Neural crest cell (in vitro differentiated cells): ENCODE measurements at regions not wholly inside any gene's neighbourhood (a gene's known extent, or its start where the extent isn't known, plus 50 kb on each side); places are given as distances from the start of the nearest gene placed in this dataset.

ENCODE experiments used
- DNase-seq: peaks from one replicate; pipeline ENCODE4 v3.0.0; 2021; ENCODE audit warnings: low read depth, mixed read lengths, low spot score
- H3K27ac Mint-ChIP-seq: one replicate; pipeline ENCODE4 v1.8.0; 2021; ENCODE audit warnings: mild to moderate bottlenecking, mixed read lengths; ENCODE audit not compliant: unreplicated experiment
- H3K27me3 Mint-ChIP-seq: 2 replicates; pipeline ENCODE4 v1.8.0; 2021; ENCODE audit warnings: low read depth, mild to moderate bottlenecking, mixed read lengths
- H3K36me3 Mint-ChIP-seq: 2 replicates; pipeline ENCODE4 v1.8.0; 2021; ENCODE audit warnings: low read depth, mild to moderate bottlenecking, mixed read lengths
- H3K4me1 Mint-ChIP-seq: 2 replicates; pipeline ENCODE4 v1.8.0; 2021; ENCODE audit warnings: mixed read lengths
- H3K4me3 Mint-ChIP-seq: one replicate; pipeline ENCODE4 v1.8.0; 2021; ENCODE audit warnings: mild to moderate bottlenecking, mixed read lengths
- H3K9me3 Mint-ChIP-seq: 2 replicates; pipeline ENCODE4 v1.8.0; 2021; ENCODE audit warnings: mixed read lengths
- TF ChIP-seq, protein P1 (sequence below): fragments of 200-600 bp; sonication (generic); conservative IDR thresholded peaks from 2 replicates; pipeline ENCODE4 v1.5.0; 2021; ENCODE audit warnings: antibody characterized with exemption, mild to moderate bottlenecking

DNA sequence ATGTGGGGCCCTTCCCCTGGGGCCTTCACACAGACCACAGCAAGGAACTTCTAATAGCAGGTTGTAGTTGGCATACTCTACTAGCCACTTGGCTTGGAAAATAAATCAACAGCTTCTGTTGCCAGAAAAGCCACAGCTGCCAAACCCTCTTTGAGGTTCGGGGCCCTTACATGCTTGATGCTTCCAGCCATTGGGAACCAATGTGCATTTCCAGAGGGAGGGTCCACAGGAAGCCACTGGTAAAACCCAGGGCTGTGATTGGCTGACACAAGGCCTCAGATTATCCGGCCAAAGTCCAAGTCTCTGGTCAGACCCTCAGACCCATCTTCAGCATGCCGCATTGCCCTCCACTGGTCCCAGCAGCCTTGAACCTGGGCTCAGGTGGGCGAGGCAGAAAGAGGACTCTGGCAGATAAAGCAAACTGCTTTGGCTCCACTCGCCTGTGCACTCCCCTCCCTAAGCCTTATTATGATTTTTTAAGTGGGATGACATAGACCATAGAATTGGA is 214.4 kb downstream of the BCL11B start:
- Mint-ChIP-seq H3K9me3 (peaks cover 8% of the 10 kb centered on the region), H3K4me3 (no peak overlapping the region), H3K27me3 (peaks cover 59% of the 10 kb centered on the region), H3K4me1 (no peaks in the 10 kb centered on the region), H3K27ac (no peak overlapping the region), H3K36me3 (no peaks in the 10 kb centered on the region)
- DNase-seq: no peak
- TF ChIP-seq, protein P1, sequence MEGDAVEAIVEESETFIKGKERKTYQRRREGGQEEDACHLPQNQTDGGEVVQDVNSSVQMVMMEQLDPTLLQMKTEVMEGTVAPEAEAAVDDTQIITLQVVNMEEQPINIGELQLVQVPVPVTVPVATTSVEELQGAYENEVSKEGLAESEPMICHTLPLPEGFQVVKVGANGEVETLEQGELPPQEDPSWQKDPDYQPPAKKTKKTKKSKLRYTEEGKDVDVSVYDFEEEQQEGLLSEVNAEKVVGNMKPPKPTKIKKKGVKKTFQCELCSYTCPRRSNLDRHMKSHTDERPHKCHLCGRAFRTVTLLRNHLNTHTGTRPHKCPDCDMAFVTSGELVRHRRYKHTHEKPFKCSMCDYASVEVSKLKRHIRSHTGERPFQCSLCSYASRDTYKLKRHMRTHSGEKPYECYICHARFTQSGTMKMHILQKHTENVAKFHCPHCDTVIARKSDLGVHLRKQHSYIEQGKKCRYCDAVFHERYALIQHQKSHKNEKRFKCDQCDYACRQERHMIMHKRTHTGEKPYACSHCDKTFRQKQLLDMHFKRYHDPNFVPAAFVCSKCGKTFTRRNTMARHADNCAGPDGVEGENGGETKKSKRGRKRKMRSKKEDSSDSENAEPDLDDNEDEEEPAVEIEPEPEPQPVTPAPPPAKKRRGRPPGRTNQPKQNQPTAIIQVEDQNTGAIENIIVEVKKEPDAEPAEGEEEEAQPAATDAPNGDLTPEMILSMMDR: no peak

DNA sequence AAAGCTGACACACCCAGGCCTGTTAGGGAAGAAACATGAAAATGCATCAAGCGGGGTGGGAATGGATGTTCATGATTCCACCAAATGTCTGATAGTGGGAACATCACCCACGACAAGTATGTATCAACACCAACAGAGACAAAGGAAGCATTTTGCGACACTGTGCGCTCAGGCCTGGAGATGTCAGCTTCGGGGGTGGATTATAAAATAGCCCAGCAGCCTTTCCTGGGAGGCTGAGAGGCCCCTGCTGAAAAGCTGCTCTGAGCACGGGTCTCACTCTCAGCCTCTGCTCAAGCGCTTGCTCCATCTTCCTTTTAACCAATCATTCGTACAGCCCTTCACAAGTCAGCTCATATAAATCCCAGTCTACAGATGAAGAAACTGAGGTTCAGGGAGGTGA is 213.5 kb downstream of the BCL11B start:
- DNase-seq: no peak
- peaks cover 63% of the 10 kb centered on the region for H3K27me3 Mint-ChIP-seq
- H3K4me3 Mint-ChIP-seq: no peak overlapping the region
- no peaks in the 10 kb centered on the region for H3K36me3 Mint-ChIP-seq
- H3K9me3 Mint-ChIP-seq: peaks cover 8% of the 10 kb centered on the region
- peaks cover 2% of the 10 kb centered on the region for H3K4me1 Mint-ChIP-seq
- no peak overlapping the region for H3K27ac Mint-ChIP-seq
- TF ChIP-seq, protein P1: no peak

DNA sequence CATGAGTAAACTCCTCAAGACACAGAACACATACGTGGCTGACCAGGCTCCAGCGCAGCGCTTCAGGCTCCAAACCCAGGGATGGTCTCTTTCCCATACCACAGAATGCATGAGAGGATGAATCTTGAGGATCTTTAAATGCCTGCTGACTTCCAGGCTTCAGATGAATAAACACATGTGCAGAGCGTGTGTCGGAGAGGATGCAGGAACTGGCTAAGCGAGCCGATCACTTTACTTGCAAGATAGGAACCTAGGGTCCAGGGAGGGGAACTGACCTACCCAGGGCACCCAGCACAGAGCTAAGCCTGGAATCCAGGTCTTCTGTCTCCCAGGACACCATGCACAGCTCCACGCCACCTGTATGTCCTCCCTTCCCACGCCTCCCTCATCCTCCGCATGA is 209.8 kb downstream of the BCL11B start:
- H3K4me1 Mint-ChIP-seq: peaks cover 22% of the 10 kb centered on the region
- TF ChIP-seq, protein P1: no peak
- H3K36me3 Mint-ChIP-seq: no peaks in the 10 kb centered on the region
- no peak for DNase-seq
- peaks cover 58% of the 10 kb centered on the region for H3K27me3 Mint-ChIP-seq
- H3K27ac Mint-ChIP-seq: no peak overlapping the region
- no peak overlapping the region for H3K4me3 Mint-ChIP-seq
- no peaks in the 10 kb centered on the region for H3K9me3 Mint-ChIP-seq

DNA sequence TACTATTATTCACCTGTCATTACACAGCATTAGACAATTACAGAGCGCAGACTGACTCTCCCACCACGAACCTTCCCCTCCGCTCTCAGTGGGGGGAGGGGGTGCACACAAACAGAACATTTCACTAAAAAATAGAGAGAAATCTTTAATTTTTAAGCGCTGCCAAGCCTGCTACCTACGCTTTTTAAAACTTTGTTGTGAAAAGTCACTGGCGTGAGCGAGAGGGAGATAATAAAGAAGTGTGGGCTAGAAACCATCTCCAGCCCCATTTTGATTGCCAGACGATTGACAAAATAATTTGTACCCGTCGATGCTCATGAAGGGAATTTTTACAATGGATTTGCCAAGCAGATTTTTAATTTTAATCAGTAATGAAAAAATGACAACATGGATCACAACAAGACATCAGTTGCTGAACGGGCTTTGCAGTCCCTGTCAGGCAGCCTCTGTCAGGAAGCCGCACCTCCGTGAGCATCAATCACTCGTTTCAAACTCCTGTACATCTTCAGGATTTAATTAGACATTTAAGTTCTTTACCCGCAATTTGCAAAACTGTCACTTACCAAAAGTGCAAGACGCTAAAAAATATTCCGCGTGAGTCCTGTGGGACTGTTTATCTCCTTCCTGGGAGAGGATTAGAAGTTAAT is 209.1 kb downstream of the BCL11B start:
- H3K4me3 Mint-ChIP-seq: no peak overlapping the region
- H3K9me3 Mint-ChIP-seq: no peaks in the 10 kb centered on the region
- DNase-seq: no peak
- H3K36me3 Mint-ChIP-seq: no peaks in the 10 kb centered on the region
- H3K27ac Mint-ChIP-seq: no peak overlapping the region
- peaks cover 22% of the 10 kb centered on the region for H3K4me1 Mint-ChIP-seq
- H3K27me3 Mint-ChIP-seq: peaks cover 58% of the 10 kb centered on the region
- TF ChIP-seq, protein P1: no peak

DNA sequence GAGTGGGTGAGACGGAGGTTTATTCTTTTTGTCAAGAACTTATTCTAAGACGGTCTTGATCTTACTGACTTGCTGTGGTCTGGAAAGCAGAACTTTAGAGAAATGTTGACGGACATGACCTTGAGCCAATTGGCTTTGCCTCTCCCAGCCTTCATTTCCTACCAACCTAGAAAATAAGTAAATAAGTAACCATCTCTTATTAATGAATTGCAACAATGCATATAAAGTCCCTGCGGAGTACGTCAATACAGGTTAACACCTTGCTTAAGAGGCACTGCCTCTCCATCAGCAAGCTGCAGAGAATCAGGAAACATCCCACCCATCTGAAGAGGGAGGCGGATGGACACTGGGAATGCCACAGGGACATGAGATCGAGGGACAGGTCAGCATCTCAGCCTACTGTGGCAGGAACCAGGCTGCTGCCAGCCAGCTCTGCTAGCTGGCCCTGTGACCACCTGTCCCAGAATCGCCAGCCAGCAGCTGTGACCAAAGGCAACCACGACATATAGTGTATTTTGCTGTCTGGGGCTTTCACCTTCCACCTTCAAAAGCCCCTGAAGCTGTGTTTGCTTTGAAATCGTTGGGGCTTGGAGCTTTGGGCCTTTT is 208.3 kb downstream of the BCL11B start:
- Mint-ChIP-seq H3K27ac (peak overlapping the region; percentile 64), H3K36me3 (no peaks in the 10 kb centered on the region), H3K27me3 (peaks cover 58% of the 10 kb centered on the region), H3K9me3 (no peaks in the 10 kb centered on the region), H3K4me3 (no peak overlapping the region), H3K4me1 (peaks cover 22% of the 10 kb centered on the region)
- no peak for DNase-seq
- TF ChIP-seq, protein P1: no peak
